ENCODE measurements at regions not wholly inside any gene's neighbourhood (a gene's known extent, or its start where the extent isn't known, plus 50 kb on each side); places are given as distances from the start of the nearest gene placed in this dataset.

DNA sequence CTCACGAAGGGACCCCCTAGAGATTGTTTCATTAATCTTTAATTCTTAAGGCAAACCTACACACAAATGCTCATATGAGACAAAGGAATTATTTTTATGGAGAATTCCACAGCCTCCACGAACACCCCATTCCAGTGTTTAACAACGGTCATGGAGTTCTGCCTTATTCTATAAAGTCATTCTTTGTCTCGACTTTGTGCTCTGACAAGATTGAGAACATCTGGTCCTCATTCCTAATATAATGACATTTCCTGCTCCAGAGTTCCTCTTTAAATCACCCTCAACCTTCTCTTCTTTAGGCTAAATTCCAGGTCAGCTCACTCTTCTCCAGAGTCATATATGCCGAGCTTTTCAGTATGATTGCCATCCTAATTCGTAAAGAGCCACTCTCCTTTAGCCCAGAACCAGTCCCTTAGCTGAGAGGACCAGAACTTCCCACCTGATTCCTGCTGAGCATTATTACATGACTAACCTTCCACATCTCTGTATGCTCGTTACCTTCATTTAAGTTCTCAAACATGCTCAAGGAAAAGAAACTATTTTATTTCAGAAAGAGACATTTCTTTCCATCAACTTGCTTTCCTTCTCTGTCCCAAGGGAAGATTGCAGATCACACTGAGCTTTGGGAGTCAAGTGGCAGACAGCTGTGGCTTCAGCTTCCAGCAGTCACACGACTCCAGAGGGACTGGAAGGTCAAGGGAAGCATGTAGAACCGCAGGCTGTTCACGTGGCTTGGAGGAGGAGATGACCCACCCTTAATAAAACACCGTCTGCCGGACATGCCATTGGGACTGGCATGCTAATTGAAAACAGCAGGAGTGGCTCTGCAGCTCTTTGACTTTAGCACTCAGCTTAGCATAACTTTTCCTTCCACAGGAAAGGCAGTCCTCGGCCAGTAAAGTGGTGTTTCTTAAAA lies 467.1 kb upstream of the HSF2 start:
- POLR2A ChIA-PET: no interaction called here
- Histone ChIP-seq H3K4me3 (ENCODE audit: low read depth, low read length) (no peak overlapping the region), H3K9me3 (ENCODE audit: control insufficient read depth, insufficient read depth, low read depth, low read length) (no peaks in the 10 kb centered on the region), H3K4me1 (ENCODE audit: control insufficient read depth, insufficient read depth, low read length) (no peaks in the 10 kb centered on the region), H3K36me3 (ENCODE audit: control insufficient read depth in 2 of 2, insufficient read depth in 1 of 2, low read length in 2 of 2) (no peaks in the 10 kb centered on the region), H3K27ac (ENCODE audit: extremely low read depth, low read depth, low read length) (no peak overlapping the region)
- no peak for TF ChIP-seq ZNF785 (tag by site-specific recombination; IDR thresholded peaks at IDR 0.05)
- TF ChIP-seq ZBTB17 (tag by site-specific recombination; IDR thresholded peaks at IDR 0.05): peak; percentile 54; the same call in 1 of the 2 replicates
- no peak for TF ChIP-seq ZNF701 (tag by site-specific recombination; IDR thresholded peaks at IDR 0.05)
- CTCF ChIA-PET: no interaction called here

DNA sequence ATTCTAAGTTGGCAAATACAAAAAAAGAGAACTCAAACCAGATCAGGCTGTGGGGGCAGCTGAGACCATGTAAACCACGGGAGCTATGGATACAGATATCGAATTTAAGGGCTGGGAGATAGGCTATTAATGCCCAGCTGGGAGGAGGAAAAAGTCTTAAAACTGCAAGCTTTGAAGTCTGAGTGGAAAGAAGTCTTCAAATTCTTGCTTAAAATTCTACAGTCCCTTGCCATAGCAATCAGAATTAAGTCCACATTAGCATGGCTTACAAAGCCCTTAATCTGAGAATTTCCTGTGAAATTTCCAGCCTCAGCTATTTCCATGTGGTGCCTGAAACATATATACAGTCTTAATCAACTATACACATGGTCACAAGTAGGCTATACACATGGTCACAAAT lies 465.0 kb upstream of the HSF2 start:
- H3K27ac ChIP-seq (ENCODE audit: extremely low read depth, low read depth, low read length): no peak overlapping the region
- H3K36me3 ChIP-seq (ENCODE audit: control insufficient read depth in 2 of 2, insufficient read depth in 1 of 2, low read length in 2 of 2): no peaks in the 10 kb centered on the region
- ChIA-PET POLR2A (interaction anchor here (0.5 kb wide), 1 partner anchor 413 kb away, joined by 3 read pairs; no protein-coding TSS in a partner anchor), CTCF (no interaction called here)
- H3K4me3 ChIP-seq (ENCODE audit: low read depth, low read length): no peak overlapping the region
- no peaks in the 10 kb centered on the region for H3K4me1 ChIP-seq (ENCODE audit: control insufficient read depth, insufficient read depth, low read length)
- no peaks in the 10 kb centered on the region for H3K9me3 ChIP-seq (ENCODE audit: control insufficient read depth, insufficient read depth, low read depth, low read length)
- TF ChIP-seq SALL2 (tag by site-specific recombination; IDR thresholded peaks at IDR 0.05; ENCODE audit: borderline replicate concordance): no peak
- no peak for TF ChIP-seq ZNF114 (tag by site-specific recombination; IDR thresholded peaks at IDR 0.05)
- TF ChIP-seq ZNF629 (tag by site-specific recombination; IDR thresholded peaks at IDR 0.05): no peak
- no peak for TF ChIP-seq ZBTB17 (tag by site-specific recombination; IDR thresholded peaks at IDR 0.05)
- TF ChIP-seq ZNF433 (tag by site-specific recombination; IDR thresholded peaks at IDR 0.05; ENCODE audit: low read depth): no peak
- no peak for TF ChIP-seq ZNF169 (tag by site-specific recombination; IDR thresholded peaks at IDR 0.05)
- TF ChIP-seq, protein P1, sequence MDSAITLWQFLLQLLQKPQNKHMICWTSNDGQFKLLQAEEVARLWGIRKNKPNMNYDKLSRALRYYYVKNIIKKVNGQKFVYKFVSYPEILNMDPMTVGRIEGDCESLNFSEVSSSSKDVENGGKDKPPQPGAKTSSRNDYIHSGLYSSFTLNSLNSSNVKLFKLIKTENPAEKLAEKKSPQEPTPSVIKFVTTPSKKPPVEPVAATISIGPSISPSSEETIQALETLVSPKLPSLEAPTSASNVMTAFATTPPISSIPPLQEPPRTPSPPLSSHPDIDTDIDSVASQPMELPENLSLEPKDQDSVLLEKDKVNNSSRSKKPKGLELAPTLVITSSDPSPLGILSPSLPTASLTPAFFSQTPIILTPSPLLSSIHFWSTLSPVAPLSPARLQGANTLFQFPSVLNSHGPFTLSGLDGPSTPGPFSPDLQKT (IDR thresholded peaks at IDR 0.05; ENCODE audit: borderline replicate concordance, low read depth, low read length): no peak
- TF ChIP-seq RBAK (tag by site-specific recombination; IDR thresholded peaks at IDR 0.05): no peak
- no peak for TF ChIP-seq ZNF660 (tag by site-specific recombination; IDR thresholded peaks at IDR 0.05)
- TF ChIP-seq ZNF473 (tag by site-specific recombination; IDR thresholded peaks at IDR 0.05): no peak
- no peak for TF ChIP-seq ZFP69B (tag by site-specific recombination; IDR thresholded peaks at IDR 0.05)
- no peak for TF ChIP-seq PRDM10 (tag by site-specific recombination; IDR thresholded peaks at IDR 0.05)
- TF ChIP-seq, protein P2, sequence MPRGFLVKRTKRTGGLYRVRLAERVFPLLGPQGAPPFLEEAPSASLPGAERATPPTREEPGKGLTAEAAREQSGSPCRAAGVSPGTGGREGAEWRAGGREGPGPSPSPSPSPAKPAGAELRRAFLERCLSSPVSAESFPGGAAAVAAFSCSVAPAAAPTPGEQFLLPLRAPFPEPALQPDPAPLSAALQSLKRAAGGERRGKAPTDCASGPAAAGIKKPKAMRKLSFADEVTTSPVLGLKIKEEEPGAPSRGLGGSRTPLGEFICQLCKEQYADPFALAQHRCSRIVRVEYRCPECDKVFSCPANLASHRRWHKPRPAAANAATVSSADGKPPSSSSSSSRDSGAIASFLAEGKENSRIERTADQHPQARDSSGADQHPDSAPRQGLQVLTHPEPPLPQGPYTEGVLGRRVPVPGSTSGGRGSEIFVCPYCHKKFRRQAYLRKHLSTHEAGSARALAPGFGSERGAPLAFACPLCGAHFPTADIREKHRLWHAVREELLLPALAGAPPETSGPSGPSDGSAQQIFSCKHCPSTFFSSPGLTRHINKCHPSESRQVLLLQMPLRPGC (tag by site-specific recombination; IDR thresholded peaks at IDR 0.05): no peak
- TF ChIP-seq ZBTB49 (tag by site-specific recombination; IDR thresholded peaks at IDR 0.05; ENCODE audit: low read depth): no peak
- no peak for TF ChIP-seq GLIS2 (tag by site-specific recombination; IDR thresholded peaks at IDR 0.05)
- TF ChIP-seq ZNF610 (tag by site-specific recombination; IDR thresholded peaks at IDR 0.05; ENCODE audit: borderline replicate concordance): no peak
